Femur (tissue), 1 donor: ENCODE measurements at regions not wholly inside any gene's neighbourhood (a gene's known extent, or its start where the extent isn't known, plus 50 kb on each side); places are given as distances from the start of the nearest gene placed in this dataset.
A peak's percentile ranks its signal among the peaks of the same experiment; 100 is the strongest.
"Not testable (repeated sequence)": the region's sequence is repeated elsewhere in the genome, so short reads cannot be mapped to it uniquely, and the experiment has no call there.

Experiments
- DNase-seq: peaks from one replicate; pipeline ENCODE4 v3.0.0-alpha.2; 2017

- no peak for DNase-seq
These were observed 160.5 kb upstream of the RASSF8 start for GRCh38 chr12:25797949-25798348.

- no peak for DNase-seq
These were observed 158.4 kb upstream of the RASSF8 start for GRCh38 chr12:25800101-25800500.

GRCh38 chr12:25801734-25802133 is 156.7 kb upstream of the RASSF8 start:
- DNase-seq: no peak

DNA sequence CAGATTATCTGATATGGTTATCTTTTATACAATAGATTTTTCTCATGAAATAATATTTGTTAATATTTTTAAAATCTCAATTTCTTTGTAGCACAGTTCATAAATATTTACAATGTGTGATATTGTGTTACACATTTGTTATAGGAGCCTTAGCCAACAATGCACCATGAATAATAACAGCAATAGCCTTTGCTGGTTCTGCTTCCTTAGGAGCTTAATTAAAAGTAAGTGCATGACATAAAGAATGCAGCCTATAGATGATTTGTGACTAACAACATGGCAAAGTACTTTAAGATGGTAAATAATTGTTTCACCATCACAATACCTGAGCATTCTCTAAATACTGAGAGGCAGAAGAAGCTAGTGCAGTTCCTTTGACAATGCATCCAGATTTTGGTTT is 156.3 kb upstream of the RASSF8 start:
- no peak for DNase-seq

DNA sequence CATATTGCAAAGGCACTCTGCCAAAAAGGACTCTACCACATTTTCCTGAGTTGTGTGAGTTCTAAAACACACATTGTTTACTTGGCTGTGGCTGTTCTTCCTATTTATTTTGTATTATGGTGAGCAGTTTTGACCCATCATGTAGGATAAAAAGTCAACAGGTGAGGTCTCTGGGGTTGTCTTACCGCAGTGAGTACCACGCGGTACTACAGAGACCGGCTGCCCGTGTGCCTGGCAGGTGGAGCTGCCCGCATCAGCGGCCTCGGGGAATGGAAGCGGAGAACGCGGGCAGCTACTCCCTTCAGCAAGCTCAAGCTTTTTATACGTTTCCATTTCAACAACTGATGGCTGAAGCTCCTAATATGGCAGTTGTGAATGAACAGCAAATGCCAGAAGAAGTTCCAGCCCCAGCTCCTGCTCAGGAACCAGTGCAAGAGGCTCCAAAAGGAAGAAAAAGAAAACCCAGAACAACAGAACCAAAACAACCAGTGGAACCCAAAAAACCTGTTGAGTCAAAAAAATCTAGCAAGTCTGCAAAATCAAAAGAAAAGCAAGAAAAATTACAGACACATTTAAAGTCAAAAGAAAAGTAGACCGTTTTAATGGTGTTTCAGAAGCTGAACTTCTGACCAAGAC is 155.3 kb upstream of the RASSF8 start:
- DNase-seq: not testable (repeated sequence)

DNA sequence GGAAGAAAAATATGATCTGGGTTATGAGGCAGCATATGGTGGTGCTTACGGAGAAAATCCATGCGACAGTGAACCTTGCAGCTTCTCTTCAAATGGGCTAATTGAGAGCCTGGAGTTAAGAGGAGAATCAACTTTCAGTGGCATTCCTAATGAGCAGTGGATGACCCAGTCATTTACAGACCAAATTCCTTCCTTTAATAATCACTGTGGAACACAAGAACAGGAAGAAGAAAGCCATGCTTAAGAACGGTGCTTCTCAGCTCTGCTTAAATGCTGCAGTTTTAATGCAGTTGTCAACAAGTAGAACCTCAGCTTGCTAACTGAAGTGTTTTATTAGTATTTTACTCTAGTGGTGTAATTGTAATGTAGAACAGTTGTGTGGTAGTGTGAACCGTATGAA is 154.2 kb upstream of the RASSF8 start:
- DNase-seq: not testable (repeated sequence)

DNA sequence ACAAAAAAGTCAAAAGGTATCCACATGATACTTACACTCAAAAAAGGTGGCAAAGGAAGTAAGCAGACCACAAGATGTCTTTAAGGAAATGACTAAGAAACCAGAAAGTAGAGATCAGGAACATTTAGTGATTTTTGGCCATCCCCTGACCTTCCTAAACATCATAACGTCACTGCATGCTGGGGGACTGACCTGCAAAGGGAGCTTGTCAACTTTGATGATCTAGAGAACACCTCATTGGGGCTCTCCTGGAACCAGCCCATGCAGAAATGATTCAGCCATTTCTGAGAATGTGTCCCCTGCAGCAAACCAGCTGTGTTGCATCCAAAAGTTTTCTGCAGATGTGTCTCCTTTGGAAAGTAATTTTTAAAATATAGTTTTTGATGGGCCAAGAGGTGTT is 152.2 kb upstream of the RASSF8 start:
- DNase-seq: no peak

GRCh38 chr12:25808604-25809003 is 149.9 kb upstream of the RASSF8 start:
- no peak for DNase-seq

DNA sequence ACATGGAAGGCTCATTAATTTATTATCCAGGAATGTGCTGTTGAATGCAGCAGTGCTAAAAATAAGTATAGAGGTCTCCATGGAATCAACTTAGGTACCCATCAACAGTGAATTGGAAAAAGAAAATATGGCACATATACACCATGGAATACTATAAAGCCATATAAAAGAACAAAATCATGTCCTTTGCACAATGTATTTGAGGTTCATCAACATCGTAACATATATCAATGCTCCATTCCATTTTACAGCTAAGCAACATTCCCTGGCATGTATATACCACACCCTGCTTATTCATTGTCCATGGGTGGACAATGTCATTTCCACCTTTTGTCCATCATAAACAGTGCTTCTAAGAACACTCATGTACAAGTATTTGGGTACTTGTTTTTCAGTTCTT is 147.8 kb upstream of the RASSF8 start:
- DNase-seq: no peak

DNA sequence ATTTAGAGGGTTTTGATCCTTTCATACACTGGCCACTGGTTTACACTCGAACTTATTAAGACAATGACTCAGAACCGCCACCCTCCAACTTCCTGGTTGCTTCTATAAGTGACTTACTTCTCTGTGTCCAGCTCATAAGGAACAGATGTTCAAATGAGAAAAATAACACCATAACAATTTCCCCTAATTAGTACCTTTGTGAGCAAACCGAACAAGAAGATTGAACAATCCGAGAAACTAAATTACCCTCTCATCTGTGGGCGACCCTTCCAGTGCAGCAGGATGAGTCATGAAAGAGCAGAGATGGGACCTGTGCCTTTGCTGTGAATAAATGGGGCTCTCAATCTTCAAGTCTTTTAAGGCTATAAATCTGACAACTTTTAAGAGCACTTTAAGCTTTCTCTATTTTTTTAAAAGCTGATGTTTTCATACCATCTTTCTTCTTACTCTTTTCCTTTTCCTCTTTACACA is 146.8 kb upstream of the RASSF8 start:
- no peak for DNase-seq

- no peak for DNase-seq
These were observed 146.2 kb upstream of the RASSF8 start for GRCh38 chr12:25812295-25812694.

DNA sequence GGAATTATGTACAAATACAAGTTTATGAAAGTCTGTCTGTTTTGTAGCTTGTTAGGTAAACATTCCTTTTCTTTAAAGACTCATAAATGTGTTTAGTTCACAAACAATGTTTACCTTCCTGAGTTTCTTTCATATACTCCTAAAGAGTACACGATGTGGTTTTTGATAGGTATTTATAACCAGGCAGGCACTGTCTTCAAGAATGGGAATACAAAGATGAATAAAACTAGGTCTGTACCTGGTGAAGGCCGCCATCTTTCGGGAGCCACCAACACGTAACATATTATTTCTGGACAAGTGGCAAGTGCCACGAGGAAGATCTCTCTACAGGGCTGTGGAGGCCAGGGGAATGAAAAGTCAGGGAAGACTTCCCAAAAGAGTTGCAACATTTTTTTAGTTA is 144.6 kb upstream of the RASSF8 start:
- no peak for DNase-seq

- no peak for DNase-seq
These were observed 141.8 kb upstream of the RASSF8 start for GRCh38 chr12:25816637-25817036.

- DNase-seq: no peak
These were observed 141.3 kb upstream of the RASSF8 start for GRCh38 chr12:25817166-25817565.

DNA sequence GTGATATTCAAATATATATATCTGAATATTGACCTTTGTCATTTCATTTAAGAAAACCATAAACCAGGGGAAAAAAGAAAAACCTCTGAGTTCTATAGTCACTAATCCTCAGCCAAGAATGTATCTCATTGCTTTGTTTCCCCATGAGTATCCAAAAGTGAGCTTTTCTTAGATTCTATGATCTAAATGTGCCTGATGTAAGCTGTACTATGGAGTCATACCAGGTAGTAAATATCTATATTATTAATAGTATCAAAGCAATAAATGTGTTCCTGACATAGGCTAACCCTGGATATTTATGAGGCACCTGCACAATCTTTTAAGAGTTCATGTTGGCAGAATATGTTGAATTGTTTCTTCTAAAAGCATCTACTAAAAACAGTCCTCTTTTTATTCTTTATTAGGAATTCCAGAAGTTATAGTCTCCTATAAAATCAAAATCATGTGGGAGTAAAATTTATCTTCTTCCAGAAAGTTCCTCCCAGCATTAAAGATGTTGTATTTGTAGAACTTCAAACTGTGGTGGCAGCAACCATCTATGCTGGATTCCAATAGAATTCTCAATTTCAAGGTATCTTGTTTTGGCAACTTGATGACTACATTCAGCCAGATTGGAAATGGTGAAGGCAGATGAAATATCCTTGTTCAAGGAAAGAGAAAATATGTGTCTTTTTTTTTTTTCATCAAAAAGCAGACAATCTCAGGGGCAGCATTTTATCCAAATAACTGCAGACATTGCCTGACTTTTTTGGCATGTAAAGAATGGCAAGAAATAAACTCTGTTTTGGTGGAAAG is 139.7 kb upstream of the RASSF8 start:
- no peak for DNase-seq

GRCh38 chr12:25819691-25820090 is 138.8 kb upstream of the RASSF8 start:
- no peak for DNase-seq

GRCh38 chr12:25822281-25822680 is 136.2 kb upstream of the RASSF8 start:
- DNase-seq: no peak

GRCh38 chr12:25824734-25825133 is 133.7 kb upstream of the RASSF8 start:
- DNase-seq: no peak

DNA sequence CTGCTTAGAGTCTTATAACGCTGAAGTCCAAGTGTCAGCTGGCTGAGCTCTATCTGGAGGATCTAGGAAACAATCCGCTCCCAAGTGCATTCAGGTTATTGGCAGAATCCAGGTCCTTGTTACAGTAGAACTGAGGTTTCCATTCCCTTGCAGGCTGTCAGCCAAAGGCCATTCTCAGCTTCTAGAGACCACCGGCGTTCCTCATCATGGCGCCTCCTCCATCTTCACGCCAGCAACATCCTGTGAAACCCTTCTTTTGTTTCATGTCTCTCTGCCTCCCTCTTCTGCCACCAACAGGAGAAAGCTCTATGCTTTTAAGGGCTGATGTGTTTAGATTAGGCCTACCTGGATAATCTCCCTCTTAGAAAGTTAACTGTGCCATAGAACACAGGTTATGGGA is 133.0 kb upstream of the RASSF8 start:
- DNase-seq: peak; percentile 86

GRCh38 chr12:25827141-25827540 is 131.3 kb upstream of the RASSF8 start:
- DNase-seq: no peak

DNA sequence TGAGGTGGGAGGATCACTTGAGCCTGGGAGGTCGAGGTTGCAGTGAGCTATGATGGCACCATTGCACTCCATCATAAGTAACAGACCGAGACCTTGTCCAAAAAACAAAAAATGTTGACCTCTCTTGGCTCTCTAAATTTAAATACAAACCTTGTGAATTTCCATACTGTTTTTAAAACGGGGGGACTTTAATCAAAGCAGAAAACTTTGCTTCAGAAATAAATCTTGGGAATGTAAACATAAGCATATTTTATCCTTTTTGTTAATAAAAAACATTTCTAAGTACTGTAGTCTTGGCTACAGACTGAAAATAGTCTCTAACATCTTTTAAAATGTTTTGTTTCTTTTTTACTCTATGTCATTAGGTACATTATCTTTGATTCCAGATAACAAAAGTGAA is 130.7 kb upstream of the RASSF8 start:
- DNase-seq: no peak

DNA sequence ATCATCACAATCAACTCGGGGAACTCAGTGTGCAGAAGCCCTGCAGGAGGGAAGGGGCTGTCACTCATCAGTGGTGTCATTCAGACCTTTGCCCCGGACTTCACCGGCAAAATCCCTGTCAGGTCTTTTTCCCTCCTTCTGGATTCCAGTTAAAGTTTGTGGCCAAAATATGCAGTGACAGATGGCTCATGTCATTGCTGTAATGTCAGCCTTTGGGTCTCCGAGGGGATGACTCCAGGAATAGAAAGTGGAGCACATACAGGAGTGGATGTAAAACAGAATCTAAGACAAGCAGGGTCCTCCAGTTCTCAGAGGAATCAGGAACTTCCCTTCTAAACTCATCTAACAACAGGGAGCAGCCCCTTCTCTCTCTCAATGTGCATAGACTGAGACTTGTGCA is 130.3 kb upstream of the RASSF8 start:
- DNase-seq: no peak

GRCh38 chr12:25829192-25829591 is 129.3 kb upstream of the RASSF8 start:
- peak; percentile 38 for DNase-seq

- DNase-seq: no peak
These were observed 128.0 kb upstream of the RASSF8 start for GRCh38 chr12:25830456-25830855.

- DNase-seq: no peak
These were observed 124.8 kb upstream of the RASSF8 start for GRCh38 chr12:25833657-25834056.
